NCI-H526 (cell line): ENCODE measurements at regions not wholly inside any gene's neighbourhood (a gene's known extent, or its start where the extent isn't known, plus 50 kb on each side); places are given as distances from the start of the nearest gene placed in this dataset.

Experiments
- DNase-seq, 2 experiments: peaks; one replicate each; lab custom pipeline; 2025; lab: John Stamatoyannopoulos, UW

GRCh38 chr4:116872308-116872707 lies 213.1 kb downstream of the TRAM1L1 start:
- no peak for DNase-seq

- no peak for DNase-seq
These were observed 214.7 kb downstream of the TRAM1L1 start for GRCh38 chr4:116870686-116871085.

GRCh38 chr4:116866106-116866505 lies 219.3 kb downstream of the TRAM1L1 start:
- no peak for DNase-seq

- DNase-seq, result no peak
These were observed 222.8 kb downstream of the TRAM1L1 start for GRCh38 chr4:116862592-116862991.

GRCh38 chr4:116860891-116861290 lies 224.5 kb downstream of the TRAM1L1 start:
- DNase-seq, result no peak

- no peak for DNase-seq
These were observed 235.8 kb downstream of the TRAM1L1 start for GRCh38 chr4:116849620-116850019.

GRCh38 chr4:116847616-116848015 lies 237.8 kb downstream of the TRAM1L1 start:
- no peak for DNase-seq

- DNase-seq, result no peak
These were observed 245.6 kb downstream of the TRAM1L1 start for GRCh38 chr4:116839826-116840225.

GRCh38 chr4:116838609-116839008 lies 246.8 kb downstream of the TRAM1L1 start:
- DNase-seq, result no peak

GRCh38 chr4:116829187-116829586 lies 256.2 kb downstream of the TRAM1L1 start:
- no peak for DNase-seq

- no peak for DNase-seq
These were observed 261.2 kb downstream of the TRAM1L1 start for GRCh38 chr4:116824172-116824571.

GRCh38 chr4:116811730-116812129 lies 273.6 kb downstream of the TRAM1L1 start:
- no peak for DNase-seq

GRCh38 chr4:116796022-116796421 lies 289.4 kb downstream of the TRAM1L1 start:
- DNase-seq, result no peak

- DNase-seq, result no peak
These were observed 296.7 kb downstream of the TRAM1L1 start for GRCh38 chr4:116788723-116789122.

- no peak for DNase-seq
These were observed 330.3 kb downstream of the TRAM1L1 start for GRCh38 chr4:116755051-116755450.

- no peak for DNase-seq
These were observed 333.3 kb downstream of the TRAM1L1 start for GRCh38 chr4:116752027-116752426.

GRCh38 chr4:116736756-116737155 lies 348.6 kb downstream of the TRAM1L1 start:
- no peak for DNase-seq

- DNase-seq, result no peak
These were observed 351.2 kb downstream of the TRAM1L1 start for GRCh38 chr4:116734178-116734577.

- DNase-seq, result no peak
These were observed 352.0 kb downstream of the TRAM1L1 start for GRCh38 chr4:116733370-116733769.

GRCh38 chr4:116726523-116726922 lies 358.9 kb downstream of the TRAM1L1 start:
- no peak for DNase-seq

GRCh38 chr4:116724249-116724648 lies 361.1 kb downstream of the TRAM1L1 start:
- DNase-seq, result no peak

- DNase-seq, result no peak
These were observed 379.9 kb downstream of the TRAM1L1 start for GRCh38 chr4:116705466-116705865.

- peak in 1 of 2 experiments; percentile 28 for DNase-seq
These were observed 382.4 kb downstream of the TRAM1L1 start for GRCh38 chr4:116702949-116703348.

GRCh38 chr4:116688536-116688935 lies 396.8 kb downstream of the TRAM1L1 start:
- no peak for DNase-seq

- no peak for DNase-seq
These were observed 417.2 kb downstream of the TRAM1L1 start for GRCh38 chr4:116668190-116668589.
